GM12891 (cell line): ENCODE measurements at regions not wholly inside any gene's neighbourhood (a gene's known extent, or its start where the extent isn't known, plus 50 kb on each side); places are given as distances from the start of the nearest gene placed in this dataset.

Experiments
- PAX5 ChIP-seq: IDR thresholded peaks from 2 replicates; pipeline ENCODE4 v1.6.1; 2011; ENCODE audit warnings: low read length, moderate library complexity, mild to moderate bottlenecking; ENCODE audit not compliant: insufficient read depth, severe bottlenecking
- POLR2A ChIP-seq: IDR thresholded peaks from 2 replicates; pipeline ENCODE4 v1.6.1; 2011; ENCODE audit warnings: low read depth, low read length, control low read depth
- POLR2AphosphoS5 ChIP-seq: IDR thresholded peaks from 2 replicates; pipeline ENCODE4 v1.6.1; 2011; ENCODE audit warnings: low read depth, low read length, control low read depth
- SPI1 ChIP-seq: IDR thresholded peaks from 2 replicates; pipeline ENCODE4 v1.6.1; 2011; ENCODE audit warnings: low read depth, low read length, control low read depth
- TAF1 ChIP-seq: IDR thresholded peaks from 2 replicates; pipeline ENCODE4 v1.6.1; 2011; ENCODE audit warnings: low read depth, low read length, control low read depth

DNA sequence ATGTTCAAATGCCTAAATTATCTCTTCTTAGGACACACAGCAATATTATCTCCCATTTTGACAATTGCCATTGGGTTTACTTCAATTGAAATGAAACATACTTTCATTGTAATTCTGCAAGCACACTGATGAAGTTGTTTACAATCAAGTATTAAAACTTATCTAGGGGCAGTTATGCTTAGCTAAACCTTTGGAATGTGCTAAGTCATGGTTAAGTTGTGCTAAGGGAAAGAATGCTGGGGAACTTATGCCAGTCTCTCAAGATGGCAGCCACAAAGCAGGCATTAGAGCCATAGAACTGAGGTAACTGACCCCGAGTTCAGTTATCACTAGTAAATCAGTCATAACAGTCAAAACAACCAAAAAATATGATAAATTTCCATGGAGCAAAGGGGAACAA lies 59.1 kb upstream of the NT5E start:
- TF ChIP-seq POLR2A = no peak
- TF ChIP-seq POLR2AphosphoS5 = no peak
- TF ChIP-seq TAF1 = no peak
- TF ChIP-seq SPI1 = no peak
- TF ChIP-seq PAX5 = no peak
